ACC112 (cell line): ENCODE measurements at regions not wholly inside any gene's neighbourhood (a gene's known extent, or its start where the extent isn't known, plus 50 kb on each side); places are given as distances from the start of the nearest gene placed in this dataset.
"Not testable (repeated sequence)": the region's sequence is repeated elsewhere in the genome, so short reads cannot be mapped to it uniquely, and the experiment has no call there.

Source experiments
- H2AFZ ChIP-seq: fragments of 200-600 bp; sonication (generic); one replicate; pipeline ENCODE4 v1.6.0; 2017; ENCODE audit warnings: antibody characterized with exemption, low read length; ENCODE audit not compliant: unreplicated experiment
- H3K27ac ChIP-seq: fragments of 200-600 bp; sonication (generic); 2 replicates; pipeline ENCODE4 v1.5.1; 2014; ENCODE audit warnings: low read depth, mild to moderate bottlenecking, antibody characterized with exemption, low read length, moderate library complexity
- H3K27me3 ChIP-seq: fragments of 200-600 bp; sonication (generic); 2 replicates; pipeline ENCODE4 v1.6.1; 2014; ENCODE audit warnings: mild to moderate bottlenecking, antibody characterized with exemption, low read length, moderate library complexity, mixed read lengths; ENCODE audit not compliant: insufficient read depth
- H3K36me3 ChIP-seq: fragments of 200-600 bp; sonication (generic); 2 replicates; pipeline ENCODE4 v1.6.1; 2016; ENCODE audit warnings: mild to moderate bottlenecking, antibody characterized with exemption, low read length, moderate library complexity, mixed read lengths; ENCODE audit not compliant: insufficient read depth
- H3K4me1 ChIP-seq: fragments of 200-600 bp; sonication (generic); one replicate; pipeline ENCODE4 v1.6.1; 2016; ENCODE audit warnings: low read length, mixed read lengths; ENCODE audit not compliant: insufficient read depth, unreplicated experiment, control insufficient read depth
- H3K4me3 ChIP-seq: fragments of 200-600 bp; sonication (generic); 2 replicates; pipeline ENCODE4 v1.5.1; 2014; ENCODE audit warnings: mild to moderate bottlenecking, low read depth, low read length
- H3K79me2 ChIP-seq: fragments of 200-600 bp; sonication (generic); one replicate; pipeline ENCODE4 v1.6.0; 2016; ENCODE audit warnings: low read length; ENCODE audit not compliant: control insufficient read depth, unreplicated experiment, insufficient read depth

GRCh38 chrX:46130247-46130646 lies 415.0 kb downstream of the ZNF674 start:
- H2AFZ ChIP-seq: no peak overlapping the region
- no peaks in the 10 kb centered on the region for H3K36me3 ChIP-seq
- H3K79me2 ChIP-seq: no peaks in the 10 kb centered on the region
- no peak overlapping the region for H3K27ac ChIP-seq
- H3K27me3 ChIP-seq: no peaks in the 10 kb centered on the region
- no peak overlapping the region for H3K4me3 ChIP-seq
- H3K4me1 ChIP-seq: peaks cover 7% of the 10 kb centered on the region

- H2AFZ ChIP-seq: peak overlapping the region; percentile 73
- peaks cover 4% of the 10 kb centered on the region for H3K4me1 ChIP-seq
- H3K79me2 ChIP-seq: no peaks in the 10 kb centered on the region
- H3K27ac ChIP-seq: no peak overlapping the region
- no peaks in the 10 kb centered on the region for H3K27me3 ChIP-seq
- no peaks in the 10 kb centered on the region for H3K36me3 ChIP-seq
- peak overlapping the region; percentile 49; the same call in 1 of the 2 replicates for H3K4me3 ChIP-seq
Observed at GRCh38 chrX:46125111-46125510, 420.1 kb downstream of the ZNF674 start.

- Histone ChIP-seq H3K4me1 (no peaks in the 10 kb centered on the region), H2AFZ (no peak overlapping the region), H3K27ac (no peak overlapping the region), H3K4me3 (no peak overlapping the region), H3K36me3 (no peaks in the 10 kb centered on the region), H3K79me2 (no peaks in the 10 kb centered on the region), H3K27me3 (no peaks in the 10 kb centered on the region)
Observed at GRCh38 chrX:46117234-46117633, 428.0 kb downstream of the ZNF674 start.

GRCh38 chrX:46087310-46087709 lies 457.9 kb downstream of the ZNF674 start:
- not testable (repeated sequence) for H3K79me2 ChIP-seq, H2AFZ ChIP-seq, H3K4me3 ChIP-seq, H3K36me3 ChIP-seq, H3K27ac ChIP-seq, H3K4me1 ChIP-seq, H3K27me3 ChIP-seq

GRCh38 chrX:46080121-46080520 lies 465.1 kb downstream of the ZNF674 start:
- H2AFZ ChIP-seq, H3K4me1 ChIP-seq, H3K36me3 ChIP-seq: not testable (repeated sequence)

GRCh38 chrX:46072791-46073190 lies 472.4 kb downstream of the ZNF674 start:
- Histone ChIP-seq H2AFZ (no peak overlapping the region), H3K4me3 (no peak overlapping the region), H3K27ac (no peak overlapping the region), H3K36me3 (no peaks in the 10 kb centered on the region), H3K27me3 (no peaks in the 10 kb centered on the region), H3K79me2 (no peaks in the 10 kb centered on the region), H3K4me1 (no peaks in the 10 kb centered on the region)

More at GRCh38 chrX:46080121-46080520, 465.1 kb downstream of the ZNF674 start:
- H3K27ac ChIP-seq, H3K27me3 ChIP-seq, H3K4me3 ChIP-seq, H3K79me2 ChIP-seq: not testable (repeated sequence)

GRCh38 chrX:46072372-46072771 lies 472.8 kb downstream of the ZNF674 start:
- Histone ChIP-seq H3K4me1 (no peaks in the 10 kb centered on the region), H3K36me3 (no peaks in the 10 kb centered on the region), H3K4me3 (no peak overlapping the region), H3K79me2 (no peaks in the 10 kb centered on the region), H3K27me3 (no peaks in the 10 kb centered on the region), H3K27ac (no peak overlapping the region), H2AFZ (no peak overlapping the region)

GRCh38 chrX:46070421-46070820 lies 474.8 kb downstream of the ZNF674 start:
- Histone ChIP-seq H3K4me3 (no peak overlapping the region), H3K79me2 (no peaks in the 10 kb centered on the region), H3K4me1 (no peaks in the 10 kb centered on the region), H2AFZ (no peak overlapping the region), H3K27me3 (no peaks in the 10 kb centered on the region), H3K36me3 (no peaks in the 10 kb centered on the region), H3K27ac (no peak overlapping the region)

- Histone ChIP-seq H3K36me3 (no peaks in the 10 kb centered on the region), H2AFZ (no peak overlapping the region), H3K79me2 (no peaks in the 10 kb centered on the region), H3K4me1 (no peaks in the 10 kb centered on the region), H3K27ac (no peak overlapping the region), H3K27me3 (no peaks in the 10 kb centered on the region), H3K4me3 (no peak overlapping the region)
Observed at GRCh38 chrX:46059316-46059715, 485.9 kb downstream of the ZNF674 start.

GRCh38 chrX:46044486-46044885 lies 500.7 kb downstream of the ZNF674 start:
- Histone ChIP-seq H3K4me1 (no peaks in the 10 kb centered on the region), H2AFZ (no peak overlapping the region), H3K36me3 (no peaks in the 10 kb centered on the region), H3K27me3 (no peaks in the 10 kb centered on the region), H3K4me3 (no peak overlapping the region), H3K79me2 (no peaks in the 10 kb centered on the region), H3K27ac (no peak overlapping the region)

GRCh38 chrX:46040001-46040400 lies 505.2 kb downstream of the ZNF674 start:
- H2AFZ ChIP-seq: no peak overlapping the region
- no peaks in the 10 kb centered on the region for H3K79me2 ChIP-seq

More at GRCh38 chrX:46040001-46040400, 505.2 kb downstream of the ZNF674 start:
- Histone ChIP-seq H3K4me3 (no peak overlapping the region), H3K4me1 (no peaks in the 10 kb centered on the region), H3K36me3 (no peaks in the 10 kb centered on the region), H3K27me3 (no peaks in the 10 kb centered on the region), H3K27ac (no peak overlapping the region)
